GM12878 (cell line): ENCODE measurements at regions not wholly inside any gene's neighbourhood (a gene's known extent, or its start where the extent isn't known, plus 50 kb on each side); places are given as distances from the start of the nearest gene placed in this dataset.

ENCODE experiments used
- ATAC-seq: fragments of 200-7000 bp; cut with Tn5 transposase; 3 replicates; pipeline ENCODE4 v1.9.1; 2020; ENCODE audit warnings: mild to moderate bottlenecking, moderate library complexity
- BruUV-seq: library from RNA; stranded (reverse); fragments of 400-500 nt; replicated peaks from 2 replicates; lab custom pipeline; 2021; lab: Mats Ljungman, UMichigan
- CTCF ChIA-PET: fragments of 300-600 bp; sonication (Branson Sonifier 250); formaldehyde crosslinking; extraction: SDS; loops from one replicate; lab custom pipeline; 2021; ENCODE audit warnings: inconsistent platforms; lab: Yijun Ruan, JAX
- POLR2A ChIA-PET: fragments of 350-600 bp; formaldehyde crosslinking; extraction: SDS; loops from one replicate; lab custom pipeline; 2021; ENCODE audit warnings: inconsistent platforms; lab: Charles Lee
- RAD21 ChIA-PET: fragments of 300-600 bp; sonication (Branson Sonifier 250); formaldehyde crosslinking; loops from one replicate; lab custom pipeline; 2023; ENCODE audit warnings: antibody characterized with exemption; ENCODE audit not compliant: unreplicated experiment; lab: Charles Lee
- SMC1A ChIA-PET: fragments of 300-600 bp; sonication (Branson Sonifier 250); formaldehyde crosslinking; loops from one replicate; lab custom pipeline; 2023; ENCODE audit not compliant: unreplicated experiment, uncharacterized antibody; lab: Charles Lee
- DNase-seq: peaks from one replicate; pipeline ENCODE4 v3.0.0-alpha.2; 2011; ENCODE audit warnings: low read depth, low spot score
- FAIRE-seq: peaks from 3 replicates; lab custom pipeline; 2011; peaks lifted over from hg19 to GRCh38; lab: Jason Lieb, UNC
- H2AFZ ChIP-seq: 2 replicates; pipeline ENCODE4 v1.6.0; 2011; ENCODE audit warnings: low read depth, low read length, control low read depth; ENCODE audit not compliant: control insufficient read depth
- H3K27ac ChIP-seq: 2 replicates; pipeline ENCODE4 v1.5.1; 2011; ENCODE audit warnings: control low read depth; ENCODE audit not compliant: control insufficient read depth, insufficient read depth
- H3K27me3 ChIP-seq, 2 experiments: replicated peaks in 1 of 2; 2 replicates each; pipeline versions ENCODE4 v1.6.0 to v1.6.1; 2011; ENCODE audit warnings: low read length in 1 of 2; ENCODE audit not compliant: control insufficient read depth in 2 of 2, insufficient read depth in 2 of 2
- H3K36me3 ChIP-seq, 2 experiments: 2 replicates each; pipeline ENCODE4 v1.5.1; 2011; ENCODE audit warnings: low read length in 1 of 2; ENCODE audit not compliant: control insufficient read depth in 2 of 2, insufficient read depth in 2 of 2
- H3K4me1 ChIP-seq: 2 replicates; pipeline ENCODE4 v1.6.1; 2011; ENCODE audit warnings: mild to moderate bottlenecking, low read length, moderate library complexity, mixed read lengths; ENCODE audit not compliant: control insufficient read depth, insufficient read depth
- H3K4me2 ChIP-seq: 2 replicates; pipeline ENCODE4 v1.6.0; 2011; ENCODE audit warnings: control low read depth; ENCODE audit not compliant: control insufficient read depth, insufficient read depth
- H3K4me3 ChIP-seq: fragments of 200-600 bp; sonication (generic); 2 replicates; pipeline ENCODE4 v1.5.1; 2016
- H3K79me2 ChIP-seq: 2 replicates; pipeline ENCODE4 v1.6.0; 2011; ENCODE audit warnings: low read length; ENCODE audit not compliant: control insufficient read depth, insufficient read depth
- H3K9ac ChIP-seq: 2 replicates; pipeline ENCODE4 v1.8.0; 2011; ENCODE audit warnings: low read length, control low read depth, mixed read lengths; ENCODE audit not compliant: control insufficient read depth, insufficient read depth
- H3K9me3 ChIP-seq: replicated peaks from 3 replicates; pipeline ENCODE4 v1.5.1; 2011; ENCODE audit warnings: mild to moderate bottlenecking, low read length; ENCODE audit not compliant: control insufficient read depth, insufficient read depth
- H4K20me1 ChIP-seq: 2 replicates; pipeline ENCODE4 v1.6.0; 2011; ENCODE audit not compliant: control insufficient read depth, insufficient read depth
- CBX3 ChIP-seq: fragments of 200-600 bp; sonication (generic); IDR thresholded peaks from 2 replicates; pipeline ENCODE4 v1.6.1; 2016; ENCODE audit warnings: low read depth, borderline replicate concordance
- CTCF ChIP-seq, 3 experiments: IDR thresholded peaks in 2 of 3; conservative IDR thresholded peaks in 1 of 3; 2 replicates each; pipeline ENCODE4 v1.5.1; 2011; ENCODE audit warnings: low read depth in 3 of 3, low read length in 3 of 3, mild to moderate bottlenecking in 3 of 3, control low read depth in 2 of 3, moderate library complexity in 2 of 3, inconsistent platforms in 1 of 3, mixed read lengths in 1 of 3; ENCODE audit not compliant: control insufficient read depth in 2 of 3, insufficient read depth in 1 of 3; ENCODE audit errors: extremely low read depth in 1 of 3
- EP300 ChIP-seq, 2 experiments: fragments of 150-350 bp in 1 of 2; IDR thresholded peaks; 2 replicates each; pipeline ENCODE4 v1.6.1; 2011 to 2012; ENCODE audit warnings: low read depth in 2 of 2, low read length in 2 of 2, borderline replicate concordance in 1 of 2, improper control_type of control experiment in 1 of 2, inconsistent platforms in 1 of 2; ENCODE audit not compliant: control insufficient read depth in 1 of 2
- GABPA ChIP-seq: IDR thresholded peaks from 2 replicates; pipeline ENCODE4 v1.6.1; 2014; ENCODE audit warnings: antibody characterized with exemption, low read depth, mild to moderate bottlenecking, inconsistent platforms
- HDGF ChIP-seq: fragments of 450-650 bp; IDR thresholded peaks from 2 replicates; pipeline ENCODE4 v1.6.1; 2016; ENCODE audit warnings: antibody characterized with exemption
- IRF4 ChIP-seq: IDR thresholded peaks from 2 replicates; pipeline ENCODE4 v1.6.1; 2011; ENCODE audit warnings: low read depth, low read length
- NFYA ChIP-seq: IDR thresholded peaks from 2 replicates; pipeline ENCODE4 v1.6.1; 2011; ENCODE audit warnings: low read depth, mild to moderate bottlenecking, low read length, improper control_type of control experiment, borderline replicate concordance
- PML ChIP-seq: IDR thresholded peaks from 2 replicates; pipeline ENCODE4 v1.6.1; 2012; ENCODE audit warnings: low read length, inconsistent platforms
- RAD51 ChIP-seq: fragments of 450-650 bp; IDR thresholded peaks from 2 replicates; pipeline ENCODE4 v1.6.1; 2016; ENCODE audit warnings: moderate library complexity, mild to moderate bottlenecking, inconsistent platforms
- SP1 ChIP-seq: IDR thresholded peaks from one replicate; pipeline ENCODE4 v1.6.1; 2011; ENCODE audit warnings: low read depth, low read length
- ZNF24 ChIP-seq: fragments of 450-650 bp; IDR thresholded peaks from 2 replicates; pipeline ENCODE4 v1.6.1; 2017; ENCODE audit warnings: antibody characterized with exemption, mild to moderate bottlenecking
- WGBS: methylation state at CpG from one replicate; pipeline ENCODE4 v1.1.6; 2016; ENCODE audit warnings: low lambda C conversion rate; ENCODE audit not compliant: insufficient replicate concordance, insufficient coverage; ENCODE audit errors: missing lambda C conversion rate; 5-methylcytosine and 5-hydroxymethylcytosine counted together
- in situ Hi-C: fragments of 300-500 bp; cut with MboI; formaldehyde crosslinking; loops from 9 replicates; pipeline ENCODE4 v1.14.3; 2018; ENCODE audit warnings: mixed read lengths
- intact Hi-C: fragments of 100-400 bp; cut with micrococcal nuclease; formaldehyde crosslinking; loops from one replicate; pipeline ENCODE4 v1.14.2; 2022; ENCODE audit not compliant: unreplicated experiment

DNA sequence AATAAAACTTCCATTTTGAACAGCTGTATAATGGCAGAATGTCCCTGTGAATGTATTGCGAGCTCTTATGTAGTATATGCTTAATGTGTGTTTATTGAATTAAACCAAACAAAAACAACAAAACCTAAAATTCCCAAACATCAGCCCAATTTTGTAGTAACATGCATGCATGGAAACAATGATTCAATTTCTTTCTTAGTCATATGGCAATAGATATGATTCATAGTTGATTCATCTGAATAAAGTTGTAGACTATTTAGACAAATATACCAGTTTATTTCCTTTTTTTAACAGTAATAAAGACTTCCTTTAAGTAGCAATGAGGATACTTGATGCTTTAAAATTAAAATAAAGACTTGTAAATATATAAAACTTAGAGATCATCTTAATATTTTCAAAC is 670.6 kb downstream of the CD109 start:
- no peak for TF ChIP-seq SP1
- no peak for TF ChIP-seq ZNF24
- no peak for TF ChIP-seq RAD51
- TF ChIP-seq EP300 (IDR thresholded peaks at IDR 0.05; ENCODE audit: borderline replicate concordance in 1 of 2, control insufficient read depth in 1 of 2, low read depth in 2 of 2, low read length in 2 of 2), result no peak
- TF ChIP-seq CBX3, result no peak
- no peak for TF ChIP-seq NFYA
- TF ChIP-seq CTCF (IDR thresholded peaks at IDR 0.05 in 2 of 3, conservative IDR thresholded peaks at IDR 0.05 in 1 of 3; ENCODE audit: control insufficient read depth in 2 of 3, extremely low read depth in 1 of 3, insufficient read depth in 1 of 3, low read depth in 3 of 3, low read length in 3 of 3), result no peak
- TF ChIP-seq HDGF, result no peak
- TF ChIP-seq GABPA, result no peak
- TF ChIP-seq PML, result no peak
- TF ChIP-seq IRF4, result no peak
- intact Hi-C loops, result no loop called here

More for the DNA sequence above, 670.6 kb downstream of the CD109 start:
- Histone ChIP-seq H3K4me1 (no peaks in the 10 kb centered on the region), H3K4me2 (no peak overlapping the region), H3K4me3 (no peak overlapping the region), H3K27me3 (no peaks in the 10 kb centered on the region), H3K79me2 (no peaks in the 10 kb centered on the region), H3K27ac (no peak overlapping the region), H3K9me3 (no peaks in the 10 kb centered on the region), H3K9ac (no peak overlapping the region), H2AFZ (no peak overlapping the region), H3K36me3 (no peaks in the 10 kb centered on the region), H4K20me1 (no peaks in the 10 kb centered on the region)
- in situ Hi-C loops, result no loop called here
- no TSS peak for BruUV-seq
- SMC1A ChIA-PET, result no interaction called here
- POLR2A ChIA-PET, result no interaction called here
- ATAC-seq (no peak), DNase-seq (no peak), FAIRE-seq (no peak)
- RAD21 ChIA-PET, result no interaction called here
- 77% methylated on average over 1 of the region's 1 CpG for WGBS
- CTCF ChIA-PET, result interaction anchor here (1.0 kb wide), 1 partner anchor 52 kb away, joined by 3 read pairs; no protein-coding TSS in a partner anchor
